ENCODE measurements at regions not wholly inside any gene's neighbourhood (a gene's known extent, or its start where the extent isn't known, plus 50 kb on each side); places are given as distances from the start of the nearest gene placed in this dataset.

DNA sequence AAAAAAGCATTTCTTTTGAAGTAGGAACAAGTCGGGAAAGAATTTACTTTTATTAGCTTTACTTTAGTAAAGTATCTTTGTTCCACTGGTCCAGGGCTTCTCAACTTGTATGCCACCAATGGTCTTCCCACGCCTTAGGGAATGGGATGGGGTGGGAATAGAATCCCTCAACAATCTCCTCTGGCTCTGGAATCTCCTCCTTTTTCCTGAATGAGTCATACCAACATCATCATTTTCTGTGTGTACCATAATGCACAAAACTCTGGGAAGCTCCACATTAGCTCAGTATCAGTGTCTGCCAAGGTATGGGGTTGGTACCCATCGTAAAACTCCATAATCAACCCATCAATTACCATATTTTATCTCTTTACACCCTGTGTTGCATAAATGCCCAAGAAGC is 159.4 kb upstream of the BMPER start:
- TF ChIP-seq, protein P1, sequence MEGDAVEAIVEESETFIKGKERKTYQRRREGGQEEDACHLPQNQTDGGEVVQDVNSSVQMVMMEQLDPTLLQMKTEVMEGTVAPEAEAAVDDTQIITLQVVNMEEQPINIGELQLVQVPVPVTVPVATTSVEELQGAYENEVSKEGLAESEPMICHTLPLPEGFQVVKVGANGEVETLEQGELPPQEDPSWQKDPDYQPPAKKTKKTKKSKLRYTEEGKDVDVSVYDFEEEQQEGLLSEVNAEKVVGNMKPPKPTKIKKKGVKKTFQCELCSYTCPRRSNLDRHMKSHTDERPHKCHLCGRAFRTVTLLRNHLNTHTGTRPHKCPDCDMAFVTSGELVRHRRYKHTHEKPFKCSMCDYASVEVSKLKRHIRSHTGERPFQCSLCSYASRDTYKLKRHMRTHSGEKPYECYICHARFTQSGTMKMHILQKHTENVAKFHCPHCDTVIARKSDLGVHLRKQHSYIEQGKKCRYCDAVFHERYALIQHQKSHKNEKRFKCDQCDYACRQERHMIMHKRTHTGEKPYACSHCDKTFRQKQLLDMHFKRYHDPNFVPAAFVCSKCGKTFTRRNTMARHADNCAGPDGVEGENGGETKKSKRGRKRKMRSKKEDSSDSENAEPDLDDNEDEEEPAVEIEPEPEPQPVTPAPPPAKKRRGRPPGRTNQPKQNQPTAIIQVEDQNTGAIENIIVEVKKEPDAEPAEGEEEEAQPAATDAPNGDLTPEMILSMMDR (IDR thresholded peaks at IDR 0.05) = no peak
- no peaks in the 10 kb centered on the region for H3K27me3 ChIP-seq (ENCODE audit: low read depth)
- no peaks in the 10 kb centered on the region for H3K36me3 ChIP-seq
- no peak overlapping the region for H3K4me3 ChIP-seq
- DNase-seq = no peak
- no peaks in the 10 kb centered on the region for H3K9me3 ChIP-seq
- intact Hi-C loops (cut with DNase I) = no loop called here
- ATAC-seq = no peak
- H3K4me1 ChIP-seq = peaks cover 6% of the 10 kb centered on the region
- no peak overlapping the region for H3K27ac ChIP-seq

- intact Hi-C loops (cut with DNase I) = no loop called here
- H3K27ac ChIP-seq = no peak overlapping the region
- TF ChIP-seq, protein P1 (IDR thresholded peaks at IDR 0.05) = no peak
- H3K36me3 ChIP-seq = no peaks in the 10 kb centered on the region
- DNase-seq = no peak
- H3K27me3 ChIP-seq (ENCODE audit: low read depth) = no peaks in the 10 kb centered on the region
- ATAC-seq = no peak
- H3K9me3 ChIP-seq = no peaks in the 10 kb centered on the region
- no peaks in the 10 kb centered on the region for H3K4me1 ChIP-seq
- H3K4me3 ChIP-seq = no peak overlapping the region
Observed at GRCh38 chr7:33748793-33749192, 156.5 kb upstream of the BMPER start.

DNA sequence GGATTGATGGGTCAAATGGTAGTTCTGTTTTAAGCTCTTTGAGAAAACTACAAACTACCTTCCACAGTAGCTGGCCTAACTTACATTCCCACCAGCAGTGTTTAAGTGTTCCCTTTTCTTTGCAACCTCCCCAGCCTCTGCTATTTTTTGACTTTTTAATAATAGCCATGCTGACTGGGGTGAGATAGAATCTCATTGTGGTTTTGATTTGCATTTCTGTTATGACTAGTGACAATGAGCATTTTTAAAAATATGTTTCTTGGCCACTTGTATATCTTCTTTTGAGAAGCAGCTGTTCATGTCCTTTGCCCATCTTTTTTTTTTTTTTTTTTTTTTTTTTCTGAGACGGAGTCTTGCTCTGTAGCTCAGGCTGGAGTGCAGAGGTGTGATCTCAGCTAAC is 155.2 kb upstream of the BMPER start:
- Histone ChIP-seq H3K36me3 (no peaks in the 10 kb centered on the region), H3K4me1 (no peaks in the 10 kb centered on the region), H3K4me3 (no peak overlapping the region), H3K27ac (no peak overlapping the region), H3K27me3 (ENCODE audit: low read depth) (no peaks in the 10 kb centered on the region), H3K9me3 (no peaks in the 10 kb centered on the region)
- intact Hi-C loops (cut with DNase I) = no loop called here
- DNase-seq (no peak), ATAC-seq (no peak)
- TF ChIP-seq, protein P1 (IDR thresholded peaks at IDR 0.05) = no peak

DNA sequence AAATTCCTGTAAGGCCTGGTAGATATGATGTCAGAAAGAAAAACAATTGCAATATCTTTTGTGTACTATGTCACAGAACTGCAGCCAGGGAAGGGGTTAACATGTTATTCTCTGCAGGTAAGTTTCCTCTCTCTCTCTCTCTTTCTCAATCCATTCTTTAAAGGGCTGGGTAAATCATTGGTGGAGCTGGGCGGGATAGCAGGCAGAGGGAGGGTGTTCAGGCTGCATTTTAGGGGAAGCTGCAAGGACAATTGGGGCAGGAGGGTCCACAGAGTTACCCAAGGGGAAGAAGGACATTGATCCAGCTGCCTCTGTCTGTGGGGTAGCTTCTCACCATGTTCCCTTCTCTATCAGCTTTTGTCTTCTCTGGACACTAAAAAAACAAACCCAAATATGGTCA is 153.9 kb upstream of the BMPER start:
- no peak for ATAC-seq
- TF ChIP-seq, protein P1 (IDR thresholded peaks at IDR 0.05) = no peak
- Histone ChIP-seq H3K36me3 (no peaks in the 10 kb centered on the region), H3K4me3 (no peak overlapping the region), H3K9me3 (no peaks in the 10 kb centered on the region), H3K27ac (no peak overlapping the region), H3K4me1 (no peaks in the 10 kb centered on the region), H3K27me3 (ENCODE audit: low read depth) (no peaks in the 10 kb centered on the region)
- no peak for DNase-seq
- intact Hi-C loops (cut with DNase I) = no loop called here

DNA sequence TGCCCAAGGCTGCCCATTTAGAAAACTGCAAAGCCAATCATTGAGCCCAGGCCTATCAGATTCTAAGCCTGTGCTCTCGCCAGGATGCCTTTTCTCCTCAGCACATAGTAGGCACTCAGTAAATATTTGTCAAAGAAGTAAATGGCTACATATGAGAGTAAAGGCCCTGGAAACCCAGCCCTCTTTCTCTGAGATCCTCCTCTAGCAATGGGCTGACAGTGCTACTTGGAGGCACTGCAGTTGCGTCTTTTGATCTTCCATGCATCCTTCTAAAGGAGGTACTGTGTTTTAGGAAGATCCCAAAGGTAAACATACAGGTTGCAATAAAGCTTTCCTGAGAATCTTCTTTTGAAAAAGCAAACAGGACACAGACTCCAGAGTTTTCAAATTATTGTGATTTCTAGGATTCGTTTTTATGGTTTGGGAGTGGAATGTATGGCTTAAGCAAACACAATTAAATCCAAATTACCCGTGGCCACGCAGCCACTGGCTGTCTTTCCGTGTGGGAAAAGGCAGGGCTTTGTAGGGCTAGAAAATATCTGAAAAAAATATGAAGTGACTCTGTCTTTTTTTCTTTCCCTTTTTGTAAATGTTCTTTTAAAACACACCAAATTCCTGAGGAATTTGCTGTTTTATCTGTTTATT is 151.3 kb upstream of the BMPER start:
- Histone ChIP-seq H3K27ac (no peak overlapping the region), H3K4me3 (no peak overlapping the region), H3K27me3 (ENCODE audit: low read depth) (no peaks in the 10 kb centered on the region), H3K4me1 (peaks cover 8% of the 10 kb centered on the region), H3K36me3 (no peaks in the 10 kb centered on the region), H3K9me3 (no peaks in the 10 kb centered on the region)
- TF ChIP-seq, protein P1 (IDR thresholded peaks at IDR 0.05) = no peak
- ATAC-seq (no peak), DNase-seq (no peak)
- intact Hi-C loops (cut with DNase I) = no loop called here
